Trophoblast cell (in vitro differentiated cells and primary cell): ENCODE measurements at regions not wholly inside any gene's neighbourhood (a gene's known extent, or its start where the extent isn't known, plus 50 kb on each side); places are given as distances from the start of the nearest gene placed in this dataset.
A peak's percentile ranks its signal among the peaks of the same experiment; 100 is the strongest.

Experiments used
- DNase-seq, 2 donors: peaks; one replicate each; pipeline ENCODE4 v3.0.0-alpha.2; 2016
- H2AFZ ChIP-seq: 2 replicates; pipeline ENCODE4 v1.6.1; 2013; ENCODE audit warnings: low read length, moderate library complexity, mild to moderate bottlenecking; ENCODE audit not compliant: insufficient read depth, poor library complexity
- H2AK5ac ChIP-seq: 2 replicates; pipeline ENCODE4 v1.6.1; 2013; ENCODE audit warnings: mild to moderate bottlenecking, low read length
- H2BK120ac ChIP-seq: 2 replicates; pipeline ENCODE4 v1.6.1; 2013; ENCODE audit warnings: low read length, mild to moderate bottlenecking, moderate library complexity; ENCODE audit not compliant: insufficient read depth, poor library complexity
- H2BK12ac ChIP-seq: 2 replicates; pipeline ENCODE4 v1.6.1; 2013; ENCODE audit warnings: mild to moderate bottlenecking, low read length, moderate library complexity
- H2BK5ac ChIP-seq: 2 replicates; pipeline ENCODE4 v1.6.1; 2013; ENCODE audit warnings: low read length, low read depth, moderate library complexity, mild to moderate bottlenecking; ENCODE audit not compliant: poor library complexity
- H3K14ac ChIP-seq: 2 replicates; pipeline ENCODE4 v1.6.1; 2013; ENCODE audit warnings: mild to moderate bottlenecking, low read length
- H3K18ac ChIP-seq: 2 replicates; pipeline ENCODE4 v1.6.1; 2013; ENCODE audit warnings: mild to moderate bottlenecking, low read length
- H3K23ac ChIP-seq: 2 replicates; pipeline ENCODE4 v1.6.1; 2013; ENCODE audit warnings: low read length
- H3K27ac ChIP-seq: 2 replicates; pipeline ENCODE4 v1.5.1; 2013; ENCODE audit warnings: low read depth, mild to moderate bottlenecking, inconsistent platforms, low read length, moderate library complexity
- H3K27me3 ChIP-seq: 2 replicates; pipeline ENCODE4 v1.6.1; 2013; ENCODE audit warnings: inconsistent platforms, mild to moderate bottlenecking, low read length, moderate library complexity; ENCODE audit not compliant: insufficient read depth
- H3K36me3 ChIP-seq, 2 experiments: 1 replicate in 1 of 2; 2 replicates in 1 of 2; pipeline ENCODE4 v1.6.1; 2013; ENCODE audit warnings: low read length in 2 of 2, mild to moderate bottlenecking in 2 of 2, moderate library complexity in 1 of 2; ENCODE audit not compliant: insufficient read depth in 2 of 2, control insufficient read depth in 1 of 2
- H3K4ac ChIP-seq: 2 replicates; pipeline ENCODE4 v1.6.1; 2013; ENCODE audit warnings: low read depth, mild to moderate bottlenecking, low read length, moderate library complexity
- H3K4me1 ChIP-seq, 2 experiments: 1 replicate in 1 of 2; 2 replicates in 1 of 2; pipeline ENCODE4 v1.6.1; 2013; ENCODE audit warnings: low read length in 2 of 2, mild to moderate bottlenecking in 2 of 2, moderate library complexity in 1 of 2; ENCODE audit not compliant: insufficient read depth in 2 of 2, control insufficient read depth in 1 of 2
- H3K4me2 ChIP-seq: 2 replicates; pipeline ENCODE4 v1.6.1; 2013; ENCODE audit warnings: inconsistent platforms, mild to moderate bottlenecking, low read length, moderate library complexity
- H3K4me3 ChIP-seq: 2 replicates; pipeline ENCODE4 v1.5.1; 2013; ENCODE audit warnings: mild to moderate bottlenecking, low read depth, low read length, inconsistent platforms
- H3K79me1 ChIP-seq: one replicate; pipeline ENCODE4 v1.6.1; 2013; ENCODE audit warnings: low read length
- H3K79me2 ChIP-seq: 2 replicates; pipeline ENCODE4 v1.6.1; 2013; ENCODE audit warnings: low read length, mild to moderate bottlenecking; ENCODE audit not compliant: control insufficient read depth, insufficient read depth, poor library complexity
- H3K9ac ChIP-seq: 2 replicates; pipeline ENCODE4 v1.6.1; 2013; ENCODE audit warnings: mild to moderate bottlenecking, low read length
- H3K9me3 ChIP-seq: 2 replicates; pipeline ENCODE4 v1.6.1; 2013; ENCODE audit warnings: low read depth, mild to moderate bottlenecking, control low read depth, inconsistent platforms, low read length; ENCODE audit not compliant: insufficient read depth
- H4K12ac ChIP-seq: 2 replicates; pipeline ENCODE4 v1.6.1; 2013; ENCODE audit warnings: low read depth, mild to moderate bottlenecking, low read length, moderate library complexity
- H4K8ac ChIP-seq: 2 replicates; pipeline ENCODE4 v1.6.1; 2013; ENCODE audit warnings: low read depth, mild to moderate bottlenecking, low read length, moderate library complexity
- H4K91ac ChIP-seq: one replicate; pipeline ENCODE4 v1.6.1; 2013; ENCODE audit warnings: low read depth, mild to moderate bottlenecking, low read length, moderate library complexity
- WGBS: extraction: QIAGEN DNeasy Blood & Tissue Kit; methylation state at CpG from one replicate; pipeline ENCODE4 v1.1.7; 2013; ENCODE audit warnings: missing lambda C conversion rate; ENCODE audit not compliant: insufficient read length, insufficient coverage; ENCODE audit errors: extremely low coverage; 5-methylcytosine and 5-hydroxymethylcytosine counted together

GRCh38 chr1:81174811-81175476 is 625.8 kb upstream of the ADGRL2 start:
- DNase-seq: peak; percentile 97 to 98
- no peak overlapping the region for H4K12ac ChIP-seq
- no peak overlapping the region for H3K4me2 ChIP-seq
- H4K91ac ChIP-seq: peak overlapping the region; percentile 6
- H3K4me3 ChIP-seq: no peak overlapping the region
- peak overlapping the region; percentile 27 for H2AK5ac ChIP-seq
- H3K79me2 ChIP-seq: no peaks in the 10 kb centered on the region
- H3K27ac ChIP-seq: peak overlapping the region; percentile 11
- peaks cover 5 to 7% of the 10 kb centered on the region in 2 experiments for H3K4me1 ChIP-seq
- peaks cover 2% of the 10 kb centered on the region for H3K79me1 ChIP-seq
- H3K23ac ChIP-seq: no peak overlapping the region
- no CpG with 5 or more reads among the region's 2 CpGs for WGBS
- H2AFZ ChIP-seq: no peak overlapping the region
- no peak overlapping the region for H3K9ac ChIP-seq
- H3K9me3 ChIP-seq: no peaks in the 10 kb centered on the region
- H3K36me3 ChIP-seq: no peaks in the 10 kb centered on the region
- H2BK120ac ChIP-seq: no peak overlapping the region
- peak overlapping the region; percentile 19 for H3K4ac ChIP-seq
- no peak overlapping the region for H4K8ac ChIP-seq
- H3K18ac ChIP-seq: peak overlapping the region; percentile 2
- no peak overlapping the region for H3K14ac ChIP-seq
- peak overlapping the region; percentile 44 for H2BK12ac ChIP-seq
- H3K27me3 ChIP-seq: no peaks in the 10 kb centered on the region
- peak overlapping the region; percentile 5 for H2BK5ac ChIP-seq

GRCh38 chr1:81174052-81174451 is 626.7 kb upstream of the ADGRL2 start:
- peaks cover 5 to 7% of the 10 kb centered on the region in 2 experiments for H3K4me1 ChIP-seq
- no peaks in the 10 kb centered on the region for H3K27me3 ChIP-seq
- H3K9ac ChIP-seq: no peak overlapping the region
- no peak overlapping the region for H4K8ac ChIP-seq
- no peaks in the 10 kb centered on the region for H3K9me3 ChIP-seq
- H4K91ac ChIP-seq: no peak overlapping the region
- WGBS: no CpG with 5 or more reads among the region's 2 CpGs
- H2AK5ac ChIP-seq: no peak overlapping the region
- no peak overlapping the region for H3K14ac ChIP-seq
- H2BK5ac ChIP-seq: no peak overlapping the region
- H4K12ac ChIP-seq: no peak overlapping the region
- no peak overlapping the region for H2AFZ ChIP-seq
- no peak overlapping the region for H3K4ac ChIP-seq
- H3K18ac ChIP-seq: no peak overlapping the region
- H2BK12ac ChIP-seq: no peak overlapping the region
- no peaks in the 10 kb centered on the region for H3K36me3 ChIP-seq
- no peak overlapping the region for H3K4me3 ChIP-seq
- H3K27ac ChIP-seq: no peak overlapping the region
- H2BK120ac ChIP-seq: no peak overlapping the region
- no peak for DNase-seq
- H3K79me1 ChIP-seq: peaks cover 2% of the 10 kb centered on the region
- no peaks in the 10 kb centered on the region for H3K79me2 ChIP-seq
- H3K23ac ChIP-seq: no peak overlapping the region
- H3K4me2 ChIP-seq: no peak overlapping the region

GRCh38 chr1:81172483-81172882 is 628.3 kb upstream of the ADGRL2 start:
- H3K27ac ChIP-seq: no peak overlapping the region
- H3K27me3 ChIP-seq: no peaks in the 10 kb centered on the region
- WGBS: no CpG with 5 or more reads among the region's 2 CpGs
- H2BK5ac ChIP-seq: no peak overlapping the region
- no peak overlapping the region for H3K4ac ChIP-seq
- no peak overlapping the region for H2BK12ac ChIP-seq
- peaks cover 2% of the 10 kb centered on the region for H3K79me1 ChIP-seq
- H3K4me2 ChIP-seq: no peak overlapping the region
- no peak overlapping the region for H2BK120ac ChIP-seq
- no peak overlapping the region for H4K8ac ChIP-seq
- no peaks in the 10 kb centered on the region for H3K36me3 ChIP-seq
- no peak for DNase-seq
- no peak overlapping the region for H3K14ac ChIP-seq
- no peak overlapping the region for H4K12ac ChIP-seq
- H2AFZ ChIP-seq: no peak overlapping the region
- peaks cover 5 to 7% of the 10 kb centered on the region in 2 experiments for H3K4me1 ChIP-seq
- H3K23ac ChIP-seq: no peak overlapping the region
- no peak overlapping the region for H3K9ac ChIP-seq
- H3K18ac ChIP-seq: no peak overlapping the region
- H3K9me3 ChIP-seq: no peaks in the 10 kb centered on the region
- no peak overlapping the region for H2AK5ac ChIP-seq
- H3K4me3 ChIP-seq: no peak overlapping the region
- no peaks in the 10 kb centered on the region for H3K79me2 ChIP-seq
- no peak overlapping the region for H4K91ac ChIP-seq

- Histone ChIP-seq H3K27ac (no peak overlapping the region), H4K12ac (no peak overlapping the region), H3K18ac (no peak overlapping the region), H2BK5ac (no peak overlapping the region), H3K4me2 (no peak overlapping the region), H3K79me2 (no peaks in the 10 kb centered on the region), H3K4me1 (peaks cover 5 to 7% of the 10 kb centered on the region in 2 experiments), H3K79me1 (peaks cover 2% of the 10 kb centered on the region), H2BK12ac (no peak overlapping the region), H3K4me3 (no peak overlapping the region), H2AFZ (no peak overlapping the region), H3K4ac (no peak overlapping the region), H3K9ac (no peak overlapping the region), H3K14ac (no peak overlapping the region), H2AK5ac (no peak overlapping the region), H3K27me3 (no peaks in the 10 kb centered on the region), H3K23ac (no peak overlapping the region), H3K9me3 (no peaks in the 10 kb centered on the region), H4K91ac (no peak overlapping the region), H3K36me3 (no peaks in the 10 kb centered on the region), H4K8ac (no peak overlapping the region), H2BK120ac (no peak overlapping the region)
- no CpG with 5 or more reads among the region's 2 CpGs for WGBS
- no peak for DNase-seq
Measured at GRCh38 chr1:81170721-81171120, 630.0 kb upstream of the ADGRL2 start.
